HEK293T (cell line): ENCODE measurements at regions not wholly inside any gene's neighbourhood (a gene's known extent, or its start where the extent isn't known, plus 50 kb on each side); places are given as distances from the start of the nearest gene placed in this dataset.

Experiments
- FOXA1 ChIP-seq: fragments of 450-650 bp; IDR thresholded peaks from 2 replicates; pipeline ENCODE4 v1.6.1; 2016; ENCODE audit warnings: mild to moderate bottlenecking
- FOXK2 ChIP-seq: fragments of 450-650 bp; IDR thresholded peaks from 2 replicates; pipeline ENCODE4 v1.6.1; 2016; ENCODE audit warnings: mild to moderate bottlenecking
- HDGF ChIP-seq: fragments of 450-650 bp; IDR thresholded peaks from 2 replicates; pipeline ENCODE4 v1.6.1; 2017; ENCODE audit warnings: antibody characterized with exemption, borderline replicate concordance
- SP1 ChIP-seq: fragments of 450-650 bp; IDR thresholded peaks from 2 replicates; pipeline ENCODE4 v1.6.1; 2017
- SUZ12 ChIP-seq: fragments of 450-650 bp; IDR thresholded peaks from 2 replicates; pipeline ENCODE4 v1.6.1; 2016; ENCODE audit warnings: mild to moderate bottlenecking
- TARDBP ChIP-seq: fragments of 450-650 bp; IDR thresholded peaks from 2 replicates; pipeline ENCODE4 v1.6.1; 2016
- ZNF384 ChIP-seq: fragments of 450-650 bp; IDR thresholded peaks from 2 replicates; pipeline ENCODE4 v1.6.1; 2016

GRCh38 chr10:57849691-57850357 is 417.9 kb downstream of the IPMK start:
- TF ChIP-seq TARDBP: no peak
- no peak for TF ChIP-seq ZNF384
- TF ChIP-seq SUZ12: no peak
- TF ChIP-seq FOXK2: no peak
- TF ChIP-seq FOXA1: no peak
- TF ChIP-seq HDGF: no peak
- TF ChIP-seq SP1: no peak
